Muscle layer of duodenum (tissue), 2 donors: ENCODE measurements at regions not wholly inside any gene's neighbourhood (a gene's known extent, or its start where the extent isn't known, plus 50 kb on each side); places are given as distances from the start of the nearest gene placed in this dataset.

Experiments used
- H3K27ac ChIP-seq: one replicate; pipeline ENCODE4 v1.7.0; 2013; ENCODE audit warnings: mild to moderate bottlenecking, low read length
- H3K27me3 ChIP-seq: one replicate; pipeline ENCODE4 v1.7.0; 2013; ENCODE audit warnings: low read depth, mild to moderate bottlenecking, control low read depth, low read length
- H3K36me3 ChIP-seq, 2 donors: one replicate each; pipeline ENCODE4 v1.7.0; 2013; ENCODE audit warnings: low read length in 2 of 2, control low read depth in 1 of 2, mild to moderate bottlenecking in 1 of 2; ENCODE audit not compliant: insufficient read depth in 2 of 2, control insufficient read depth in 1 of 2
- H3K4me1 ChIP-seq, 2 donors: one replicate each; pipeline ENCODE4 v1.7.0; 2013; ENCODE audit warnings: low read length in 2 of 2, mild to moderate bottlenecking in 2 of 2, control low read depth in 1 of 2, moderate library complexity in 1 of 2; ENCODE audit not compliant: insufficient read depth in 2 of 2, control insufficient read depth in 1 of 2
- H3K4me3 ChIP-seq, 2 donors: one replicate each; pipeline ENCODE4 v1.7.0; 2013; ENCODE audit warnings: low read length in 2 of 2, low read depth in 1 of 2, mild to moderate bottlenecking in 1 of 2
- H3K9me3 ChIP-seq, 2 donors: one replicate each; pipeline ENCODE4 v1.7.0; 2013; ENCODE audit warnings: low read length in 2 of 2, control low read depth in 1 of 2, mild to moderate bottlenecking in 1 of 2; ENCODE audit not compliant: control insufficient read depth in 1 of 2
- donor health status: healthy.

GRCh38 chr12:65694130-65694529 is 130.2 kb upstream of the HMGA2 start:
- no peaks in the 10 kb centered on the region for H3K36me3 ChIP-seq
- H3K27me3 ChIP-seq: no peaks in the 10 kb centered on the region
- H3K4me3 ChIP-seq: no peak overlapping the region
- H3K27ac ChIP-seq: no peak overlapping the region
- H3K9me3 ChIP-seq: no peaks in the 10 kb centered on the region
- peaks cover 0 to 6% of the 10 kb centered on the region in 2 donors for H3K4me1 ChIP-seq

DNA sequence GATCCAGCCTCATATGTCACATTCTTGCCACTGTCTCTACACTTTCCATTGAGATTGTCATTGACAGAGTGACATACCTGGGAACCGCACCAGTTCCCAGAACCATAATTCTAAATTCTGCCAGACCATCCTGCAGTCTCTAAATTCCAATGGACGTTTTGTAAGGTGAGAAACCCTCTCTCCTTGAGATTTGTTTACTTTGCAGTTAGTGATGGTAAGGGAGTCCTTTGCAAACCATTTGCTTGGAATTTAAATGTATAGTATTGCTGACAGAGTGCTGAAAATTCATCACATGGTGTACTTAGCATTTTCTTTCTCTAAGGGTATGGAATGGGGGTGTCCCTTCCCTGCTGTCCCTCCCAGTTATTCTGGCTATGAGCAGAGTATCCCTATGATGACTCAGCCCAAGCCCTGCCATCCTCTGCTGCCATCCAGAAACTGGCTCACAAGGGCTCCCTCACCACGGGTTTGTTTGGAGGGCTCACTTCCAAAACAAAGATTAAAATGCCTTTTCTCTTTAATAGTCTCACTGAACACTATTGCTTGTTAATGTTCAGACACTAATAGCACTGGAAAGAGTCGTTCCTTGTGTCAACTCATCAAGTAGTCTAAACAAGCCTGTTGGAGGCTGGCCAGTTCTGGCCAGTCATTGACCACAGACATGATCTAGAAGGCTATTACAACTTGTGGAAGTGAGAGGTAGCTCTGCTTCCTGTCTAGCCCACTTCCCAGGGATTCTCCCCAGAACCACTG is 129.0 kb upstream of the HMGA2 start:
- Histone ChIP-seq H3K9me3 (no peaks in the 10 kb centered on the region), H3K36me3 (no peaks in the 10 kb centered on the region), H3K4me3 (no peak overlapping the region), H3K27me3 (no peaks in the 10 kb centered on the region), H3K4me1 (peaks cover 0 to 6% of the 10 kb centered on the region in 2 donors), H3K27ac (no peak overlapping the region)

- Histone ChIP-seq H3K27ac (no peak overlapping the region), H3K36me3 (no peaks in the 10 kb centered on the region), H3K27me3 (no peaks in the 10 kb centered on the region), H3K4me1 (peaks cover 0 to 6% of the 10 kb centered on the region in 2 donors), H3K9me3 (no peaks in the 10 kb centered on the region), H3K4me3 (no peak overlapping the region)
These were observed 128.1 kb upstream of the HMGA2 start for GRCh38 chr12:65696227-65696626.

DNA sequence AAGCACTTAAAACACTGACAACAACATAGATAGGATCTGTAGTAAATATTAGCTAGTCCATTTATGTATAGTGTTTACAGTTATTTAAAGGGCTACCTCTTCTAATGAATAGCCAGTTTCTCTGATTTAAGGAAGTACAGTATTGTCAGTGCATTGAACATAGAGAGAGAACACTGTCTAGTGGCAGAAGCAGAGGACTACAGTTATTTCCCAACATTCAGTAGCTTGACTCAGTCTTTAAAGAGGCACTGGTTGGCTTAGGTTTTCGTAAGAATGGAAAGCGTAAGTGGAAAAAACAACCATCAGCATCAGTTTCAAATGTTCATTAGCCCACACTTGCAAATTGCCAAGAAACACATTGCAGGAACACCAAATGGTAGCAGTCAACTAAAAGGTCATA is 125.0 kb upstream of the HMGA2 start:
- no peak overlapping the region for H3K27ac ChIP-seq
- peaks cover 0 to 6% of the 10 kb centered on the region in 2 donors for H3K4me1 ChIP-seq
- no peaks in the 10 kb centered on the region for H3K27me3 ChIP-seq
- H3K9me3 ChIP-seq: no peaks in the 10 kb centered on the region
- H3K36me3 ChIP-seq: no peaks in the 10 kb centered on the region
- H3K4me3 ChIP-seq: no peak overlapping the region

- Histone ChIP-seq H3K4me3 (no peak overlapping the region), H3K4me1 (no peaks in the 10 kb centered on the region), H3K9me3 (peaks cover 7 to 15% of the 10 kb centered on the region in 2 donors), H3K36me3 (no peaks in the 10 kb centered on the region), H3K27ac (no peak overlapping the region), H3K27me3 (no peaks in the 10 kb centered on the region)
These were observed 121.1 kb upstream of the HMGA2 start for GRCh38 chr12:65703176-65703575.

DNA sequence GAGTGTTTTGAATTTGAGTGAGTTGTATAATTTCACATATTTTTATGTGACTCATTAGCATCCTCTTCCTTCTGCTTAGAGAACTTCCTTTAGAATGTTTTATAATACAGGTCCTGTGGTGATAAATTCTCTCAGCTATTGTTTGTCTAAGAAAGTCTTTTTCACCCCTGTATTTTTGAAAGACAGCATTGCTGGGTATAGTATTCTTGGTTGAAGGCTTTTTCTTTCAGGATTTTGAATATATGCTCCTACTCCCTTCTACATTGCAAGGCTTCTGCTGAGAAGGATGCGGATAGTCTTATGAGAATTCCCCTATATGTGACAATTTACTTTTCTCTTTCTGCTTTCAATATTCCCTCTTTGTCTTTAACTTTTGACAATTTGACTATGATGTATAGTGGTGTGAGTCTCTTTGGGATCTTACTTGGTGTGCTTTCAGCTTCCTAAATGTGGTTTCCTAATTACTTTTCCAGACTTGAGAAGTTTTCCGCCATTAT is 118.9 kb upstream of the HMGA2 start:
- H3K4me3 ChIP-seq: no peak overlapping the region
- H3K27me3 ChIP-seq: no peaks in the 10 kb centered on the region
- no peaks in the 10 kb centered on the region for H3K4me1 ChIP-seq

DNA sequence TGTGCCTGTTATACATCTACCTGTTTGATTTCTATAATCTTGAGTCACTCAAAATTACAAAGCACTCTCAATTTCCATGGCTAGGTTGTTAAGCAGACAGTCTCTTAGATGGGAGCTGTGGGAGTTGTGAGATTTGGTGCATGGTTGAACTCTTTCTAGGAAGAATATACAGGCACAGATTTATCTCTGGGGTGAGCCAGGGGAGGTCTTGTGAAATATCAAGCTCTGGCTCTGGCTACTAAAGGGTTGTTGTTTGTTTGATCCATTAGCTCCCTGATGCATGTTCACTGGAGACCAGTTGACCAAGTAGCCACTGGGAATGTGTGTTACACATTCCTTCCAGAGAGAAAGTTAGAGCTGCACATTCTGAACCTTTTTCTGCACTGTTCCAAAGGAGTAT is 117.2 kb upstream of the HMGA2 start:
- Histone ChIP-seq H3K4me1 (no peaks in the 10 kb centered on the region), H3K36me3 (no peaks in the 10 kb centered on the region), H3K27ac (no peak overlapping the region), H3K4me3 (no peak overlapping the region), H3K9me3 (peaks cover 7 to 15% of the 10 kb centered on the region in 2 donors), H3K27me3 (no peaks in the 10 kb centered on the region)

More for the DNA sequence above, 118.9 kb upstream of the HMGA2 start:
- H3K27ac ChIP-seq: no peak overlapping the region
- H3K9me3 ChIP-seq: peaks cover 7 to 15% of the 10 kb centered on the region in 2 donors
- H3K36me3 ChIP-seq: no peaks in the 10 kb centered on the region

DNA sequence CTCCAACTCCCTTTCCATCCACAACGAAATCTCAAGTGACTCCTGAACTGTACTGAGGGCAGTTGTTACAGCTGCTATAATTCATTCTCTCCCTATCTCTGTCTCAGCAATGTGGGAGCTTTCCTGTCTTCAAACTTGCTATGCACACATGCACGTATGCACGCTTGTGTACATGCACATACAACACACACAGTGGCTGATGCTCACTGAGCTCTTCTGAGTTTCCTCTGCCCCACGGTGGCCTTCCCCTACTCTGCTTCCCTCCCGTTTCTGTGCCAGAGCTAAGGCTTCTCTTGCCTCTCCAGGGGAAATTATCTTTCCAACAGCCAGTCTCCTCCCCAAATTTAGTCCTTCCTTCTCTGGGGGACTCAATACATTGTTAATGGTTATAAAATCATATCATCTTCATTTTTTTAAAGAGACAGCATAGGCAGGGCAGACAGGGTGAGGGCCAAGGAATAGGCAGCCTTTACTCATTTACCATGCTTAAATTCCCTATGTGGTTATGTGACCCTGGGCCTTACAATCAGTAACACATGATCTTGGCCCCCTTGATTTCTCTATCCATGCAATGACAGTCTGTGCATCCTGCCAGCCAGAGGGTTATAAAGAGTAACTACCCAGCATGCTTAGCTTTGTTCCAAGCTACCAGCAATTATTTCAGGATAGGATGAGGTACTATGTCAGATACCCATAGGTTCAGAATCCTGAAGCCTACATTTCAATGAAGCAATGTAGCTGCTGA is 111.9 kb upstream of the HMGA2 start:
- H3K4me3 ChIP-seq: no peak overlapping the region
- no peaks in the 10 kb centered on the region for H3K27me3 ChIP-seq
- no peaks in the 10 kb centered on the region for H3K9me3 ChIP-seq
- H3K36me3 ChIP-seq: no peaks in the 10 kb centered on the region
- H3K27ac ChIP-seq: no peak overlapping the region
- no peaks in the 10 kb centered on the region for H3K4me1 ChIP-seq

DNA sequence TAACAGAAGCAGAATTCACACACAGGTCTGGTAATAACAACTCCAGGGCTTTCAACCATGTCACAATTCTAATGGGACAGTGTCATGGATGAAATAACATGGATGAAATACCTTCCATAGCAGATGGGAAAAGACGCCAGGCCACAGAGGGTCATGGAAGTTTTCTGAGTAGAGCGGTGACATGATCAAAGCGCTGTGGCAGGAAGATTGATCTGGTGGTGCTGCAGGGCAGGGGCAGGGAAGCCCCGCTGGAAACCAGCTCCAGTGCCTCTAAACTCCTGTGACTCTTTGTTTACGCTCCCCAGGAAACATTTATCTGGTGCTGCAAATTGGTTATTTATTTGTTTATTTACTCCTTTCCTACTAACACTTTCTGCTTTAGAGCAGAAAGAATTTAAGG is 108.3 kb upstream of the HMGA2 start:
- H3K4me1 ChIP-seq: no peaks in the 10 kb centered on the region
- H3K36me3 ChIP-seq: no peaks in the 10 kb centered on the region
- H3K27me3 ChIP-seq: no peaks in the 10 kb centered on the region
- no peak overlapping the region for H3K4me3 ChIP-seq
- no peak overlapping the region for H3K27ac ChIP-seq
- H3K9me3 ChIP-seq: no peaks in the 10 kb centered on the region

GRCh38 chr12:65720136-65721130 is 103.8 kb upstream of the HMGA2 start:
- Histone ChIP-seq H3K27me3 (no peaks in the 10 kb centered on the region), H3K9me3 (no peaks in the 10 kb centered on the region), H3K27ac (no peak overlapping the region), H3K36me3 (no peaks in the 10 kb centered on the region), H3K4me3 (no peak overlapping the region), H3K4me1 (no peaks in the 10 kb centered on the region)
